Left lung (tissue), 4 donors: ENCODE measurements at regions not wholly inside any gene's neighbourhood (a gene's known extent, or its start where the extent isn't known, plus 50 kb on each side); places are given as distances from the start of the nearest gene placed in this dataset.

ENCODE experiments used
- ATAC-seq: fragments of 200-7000 bp; cut with Tn5 transposase; one replicate; pipeline ENCODE4 v1.9.1; 2020; ENCODE audit warnings: moderate library complexity
- DNase-seq, 4 donors: peaks; one replicate each; pipeline ENCODE4 v3.0.0-alpha.2; 2013 to 2020
- H3K27ac ChIP-seq, 2 donors: fragments of 200-600 bp; sonication (generic) in 1 of 2; one replicate each; pipeline versions ENCODE4 v1.5.0 to v1.8.0; 2020 to 2021
- H3K27me3 ChIP-seq, 2 donors: fragments of 200-600 bp; sonication (generic) in 1 of 2; one replicate each; pipeline versions ENCODE4 v1.5.0 to v1.8.0; 2020 to 2021
- H3K36me3 ChIP-seq, 2 donors: fragments of 200-600 bp; sonication (generic) in 1 of 2; one replicate each; pipeline versions ENCODE4 v1.5.0 to v1.8.0; 2020 to 2021
- H3K4me1 ChIP-seq, 2 donors: fragments of 200-600 bp; one replicate each; pipeline ENCODE4 v1.8.0; 2021
- H3K4me3 ChIP-seq, 2 donors: fragments of 200-600 bp; sonication (generic) in 1 of 2; one replicate each; pipeline versions ENCODE4 v1.5.0 to v1.8.0; 2020 to 2021; ENCODE audit warnings: mild to moderate bottlenecking in 1 of 2
- H3K9me3 ChIP-seq, 2 donors: fragments of 200-600 bp; sonication (generic) in 1 of 2; one replicate each; pipeline versions ENCODE4 v1.5.0 to v1.8.0; 2020 to 2021
- CTCF ChIP-seq, 2 donors: fragments of 200-600 bp; sonication (generic) in 1 of 2; IDR thresholded peaks; one replicate each; pipeline versions ENCODE4 v1.5.0 to v1.8.0; 2021; ENCODE audit warnings: antibody characterized with exemption in 2 of 2
- intact Hi-C, 2 donors: fragments of 100-400 bp; cut with DNase I; formaldehyde crosslinking; loops; one replicate each; pipeline versions ENCODE4 v1.11.2 to v1.14.2; 2022
- donor health status: DM: no; HTN: yes; CAD: no.
- donor health status: DM: no; HTN: no; CAD: no.

GRCh38 chr1:199082778-199083389 lies 444.0 kb downstream of the PTPRC start:
- Histone ChIP-seq H3K4me3 (no peak overlapping the region), H3K36me3 (no peaks in the 10 kb centered on the region), H3K27ac (no peak overlapping the region), H3K4me1 (peaks cover 0 to 4% of the 10 kb centered on the region in 2 donors), H3K9me3 (no peaks in the 10 kb centered on the region), H3K27me3 (no peaks in the 10 kb centered on the region)
- intact Hi-C loops = no loop called here
- ATAC-seq (no peak), DNase-seq (no peak)
- no peak for TF ChIP-seq CTCF (IDR thresholded peaks at IDR 0.05)

- ATAC-seq = peak; percentile 46
- intact Hi-C loops = no loop called here
Observed at GRCh38 chr1:199083680-199084079, 444.8 kb downstream of the PTPRC start.

GRCh38 chr1:199084293-199084692 lies 445.5 kb downstream of the PTPRC start:
- H3K27ac ChIP-seq = no peak overlapping the region
- no peak for DNase-seq
- no peak for TF ChIP-seq CTCF (IDR thresholded peaks at IDR 0.05)
- H3K9me3 ChIP-seq = no peaks in the 10 kb centered on the region
- H3K4me1 ChIP-seq = peaks cover 0 to 4% of the 10 kb centered on the region in 2 donors
- intact Hi-C loops = no loop called here
- no peak for ATAC-seq
- H3K4me3 ChIP-seq = no peak overlapping the region
- no peaks in the 10 kb centered on the region for H3K27me3 ChIP-seq
- H3K36me3 ChIP-seq = no peaks in the 10 kb centered on the region

More at GRCh38 chr1:199083680-199084079, 444.8 kb downstream of the PTPRC start:
- Histone ChIP-seq H3K9me3 (no peaks in the 10 kb centered on the region), H3K27ac (no peak overlapping the region), H3K27me3 (no peaks in the 10 kb centered on the region), H3K4me1 (peaks cover 0 to 4% of the 10 kb centered on the region in 2 donors), H3K36me3 (no peaks in the 10 kb centered on the region), H3K4me3 (no peak overlapping the region)
- no peak for DNase-seq
- TF ChIP-seq CTCF (IDR thresholded peaks at IDR 0.05) = no peak

GRCh38 chr1:199085903-199086302 lies 447.1 kb downstream of the PTPRC start:
- Histone ChIP-seq H3K4me3 (no peak overlapping the region), H3K27ac (no peak overlapping the region), H3K9me3 (no peaks in the 10 kb centered on the region), H3K4me1 (peaks cover 0 to 7% of the 10 kb centered on the region in 2 donors), H3K27me3 (no peaks in the 10 kb centered on the region), H3K36me3 (no peaks in the 10 kb centered on the region)
- intact Hi-C loops = no loop called here
- no peak for ATAC-seq
- TF ChIP-seq CTCF (IDR thresholded peaks at IDR 0.05) = no peak
- DNase-seq = no peak

- Histone ChIP-seq H3K27me3 (no peaks in the 10 kb centered on the region), H3K4me1 (peaks cover 0 to 7% of the 10 kb centered on the region in 2 donors), H3K36me3 (no peaks in the 10 kb centered on the region), H3K4me3 (no peak overlapping the region), H3K9me3 (no peaks in the 10 kb centered on the region), H3K27ac (no peak overlapping the region)
- ATAC-seq (no peak), DNase-seq (no peak)
- no peak for TF ChIP-seq CTCF (IDR thresholded peaks at IDR 0.05)
- intact Hi-C loops = no loop called here
Observed at GRCh38 chr1:199087144-199087543, 448.3 kb downstream of the PTPRC start.
